Raji (cell line): ENCODE measurements at regions not wholly inside any gene's neighbourhood (a gene's known extent, or its start where the extent isn't known, plus 50 kb on each side); places are given as distances from the start of the nearest gene placed in this dataset.

Source experiments
- POLR2A ChIP-seq: IDR thresholded peaks from 2 replicates; pipeline ENCODE4 v1.6.1; 2011; ENCODE audit warnings: low read depth, low read length, control low read depth; ENCODE audit not compliant: insufficient read depth

DNA sequence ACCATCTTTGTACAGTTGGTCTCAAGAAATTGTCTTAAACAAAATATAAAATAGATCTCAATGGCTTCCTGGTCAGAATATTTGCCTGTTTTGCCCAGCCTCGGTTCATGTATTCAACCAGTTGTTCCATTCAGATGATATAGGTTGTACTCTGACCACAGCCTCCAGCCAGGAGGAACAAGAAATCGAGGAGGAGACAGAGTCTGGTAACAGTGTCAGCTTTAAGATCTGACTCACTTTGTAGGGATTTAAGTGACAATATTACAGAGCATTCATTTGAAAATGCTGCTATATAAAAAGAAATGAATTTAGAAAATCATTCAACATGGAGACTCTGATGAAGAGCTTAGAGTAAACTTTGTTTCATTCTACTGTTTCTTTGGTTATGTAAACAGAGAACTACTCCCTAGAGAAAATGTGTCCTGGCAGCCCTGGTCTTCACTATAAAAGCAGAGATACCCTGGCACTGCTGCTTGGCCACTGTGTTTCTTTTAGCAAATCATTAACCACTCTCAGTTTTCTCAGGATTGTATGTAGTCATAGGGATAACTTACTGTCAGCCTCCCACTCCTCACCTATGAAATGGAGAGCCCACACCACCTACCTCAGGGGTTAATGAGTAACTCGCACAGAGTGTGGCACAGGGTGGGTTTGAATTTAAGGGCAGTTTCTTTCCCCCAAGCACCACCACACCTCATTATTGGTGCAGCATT is 53.5 kb downstream of the PAGE2 start:
- TF ChIP-seq POLR2A: no peak

DNA sequence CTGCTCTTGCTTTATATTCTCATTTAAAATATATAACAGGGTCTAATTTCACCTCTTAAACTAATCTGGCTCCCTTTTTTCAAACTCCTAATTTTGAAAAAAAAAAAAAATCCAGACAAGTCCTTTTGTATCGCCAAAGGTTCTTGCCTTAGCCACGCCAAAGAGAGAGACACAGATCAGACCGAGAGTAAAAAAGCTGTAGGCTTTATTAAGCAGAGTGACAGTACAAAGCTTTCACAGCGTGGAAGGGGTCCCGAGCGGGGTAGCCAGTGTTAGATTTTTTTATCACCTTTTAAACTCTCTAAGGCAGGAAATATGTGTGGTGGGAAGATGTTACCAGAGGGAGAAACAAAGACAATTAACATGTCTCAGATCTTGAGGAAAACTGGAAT is 54.1 kb downstream of the PAGE2 start:
- no peak for TF ChIP-seq POLR2A

DNA sequence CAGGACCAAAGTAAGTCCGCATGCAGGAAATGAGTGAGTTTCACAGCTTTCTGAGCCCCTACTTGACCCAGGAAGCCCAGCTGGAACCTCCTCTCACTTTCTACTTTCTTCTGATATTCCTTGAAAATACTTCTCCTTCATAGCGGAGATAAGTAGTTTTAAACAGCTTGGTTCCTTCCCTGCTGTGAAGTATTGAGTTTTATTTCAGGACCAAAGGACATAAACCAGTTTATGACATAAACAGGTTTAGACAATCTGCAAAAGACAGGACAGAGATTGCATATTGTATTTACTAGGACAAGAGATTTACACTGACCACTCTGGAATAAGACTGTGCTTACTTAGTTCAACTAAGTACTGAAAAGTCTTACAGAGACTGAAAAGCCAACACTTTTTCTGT is 54.8 kb downstream of the PAGE2 start:
- TF ChIP-seq POLR2A: no peak

DNA sequence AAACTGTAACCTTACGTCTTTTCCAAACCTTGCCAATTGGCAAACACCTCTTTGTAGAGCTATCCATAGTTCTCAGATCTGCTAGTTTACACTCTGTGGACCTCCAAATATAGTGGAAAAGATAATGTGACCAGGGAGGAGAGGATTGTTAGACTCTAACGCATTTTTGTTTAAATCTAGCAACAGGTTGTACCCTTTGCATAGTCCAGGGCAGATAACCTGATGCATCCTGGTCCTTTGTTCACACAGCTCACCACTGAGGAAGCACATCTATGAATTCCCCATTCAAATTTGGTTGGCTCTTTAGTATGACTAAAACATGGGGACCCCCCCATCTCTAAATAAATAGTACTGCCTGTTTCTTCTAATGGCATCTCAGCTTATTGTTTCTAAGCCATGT is 55.9 kb downstream of the PAGE2 start:
- no peak for TF ChIP-seq POLR2A

DNA sequence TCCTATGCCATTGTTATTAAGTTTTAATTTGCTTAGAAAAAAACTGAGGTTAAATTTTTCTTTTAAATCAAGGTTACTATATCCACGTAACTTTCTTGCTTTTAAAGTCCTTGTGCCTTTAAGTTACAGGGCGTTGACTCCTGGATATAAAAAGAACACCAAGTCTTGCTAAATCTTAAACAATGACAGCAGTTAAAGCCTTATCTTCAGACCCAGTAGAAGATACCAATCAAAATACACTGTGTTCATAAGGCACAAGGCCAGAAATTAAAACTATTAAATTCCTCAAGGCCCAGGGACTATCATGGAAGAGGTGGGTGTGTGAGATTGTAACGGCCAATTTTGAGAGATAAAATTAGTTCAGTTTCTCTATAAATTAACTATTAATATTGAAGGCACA is 60.4 kb downstream of the PAGE2 start:
- no peak for TF ChIP-seq POLR2A

DNA sequence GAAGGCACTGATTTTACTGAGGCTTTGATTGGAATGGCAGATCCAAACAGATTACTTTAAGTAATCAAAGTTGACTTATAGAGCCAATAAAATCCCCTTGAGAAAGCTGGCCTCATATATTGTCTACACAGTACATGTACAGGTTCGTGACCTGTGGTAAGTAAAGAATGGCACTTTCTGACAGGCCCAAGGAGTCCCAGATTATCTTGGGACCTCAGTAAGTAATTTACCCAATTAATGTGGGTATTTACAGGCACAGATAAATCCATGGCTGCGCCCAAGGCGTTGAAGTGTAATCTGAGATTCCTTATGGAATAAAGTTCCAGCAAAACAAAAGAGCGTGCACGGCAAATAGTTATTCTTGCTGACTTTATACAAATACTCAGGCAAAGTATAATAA is 62.4 kb downstream of the PAGE2 start:
- no peak for TF ChIP-seq POLR2A

DNA sequence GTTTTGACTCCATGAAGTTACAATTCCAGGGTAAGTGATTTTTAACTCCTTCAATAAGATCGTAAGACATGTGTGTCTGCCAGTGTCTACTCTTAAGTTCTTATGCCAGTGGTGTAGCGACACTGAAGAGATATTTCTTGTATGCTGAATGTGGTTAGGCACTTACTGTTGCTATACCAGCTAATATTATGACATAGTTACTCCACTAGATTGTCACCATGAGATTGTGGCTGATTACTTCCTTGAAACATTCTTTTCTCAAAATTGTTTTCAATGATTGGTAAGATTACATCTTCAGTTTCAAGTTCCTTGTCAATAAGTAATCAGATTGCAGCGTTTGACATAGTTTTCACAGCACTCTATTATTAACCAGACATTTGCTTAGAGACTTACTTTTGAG is 60.6 kb upstream of the PAGE5 start:
- no peak for TF ChIP-seq POLR2A

DNA sequence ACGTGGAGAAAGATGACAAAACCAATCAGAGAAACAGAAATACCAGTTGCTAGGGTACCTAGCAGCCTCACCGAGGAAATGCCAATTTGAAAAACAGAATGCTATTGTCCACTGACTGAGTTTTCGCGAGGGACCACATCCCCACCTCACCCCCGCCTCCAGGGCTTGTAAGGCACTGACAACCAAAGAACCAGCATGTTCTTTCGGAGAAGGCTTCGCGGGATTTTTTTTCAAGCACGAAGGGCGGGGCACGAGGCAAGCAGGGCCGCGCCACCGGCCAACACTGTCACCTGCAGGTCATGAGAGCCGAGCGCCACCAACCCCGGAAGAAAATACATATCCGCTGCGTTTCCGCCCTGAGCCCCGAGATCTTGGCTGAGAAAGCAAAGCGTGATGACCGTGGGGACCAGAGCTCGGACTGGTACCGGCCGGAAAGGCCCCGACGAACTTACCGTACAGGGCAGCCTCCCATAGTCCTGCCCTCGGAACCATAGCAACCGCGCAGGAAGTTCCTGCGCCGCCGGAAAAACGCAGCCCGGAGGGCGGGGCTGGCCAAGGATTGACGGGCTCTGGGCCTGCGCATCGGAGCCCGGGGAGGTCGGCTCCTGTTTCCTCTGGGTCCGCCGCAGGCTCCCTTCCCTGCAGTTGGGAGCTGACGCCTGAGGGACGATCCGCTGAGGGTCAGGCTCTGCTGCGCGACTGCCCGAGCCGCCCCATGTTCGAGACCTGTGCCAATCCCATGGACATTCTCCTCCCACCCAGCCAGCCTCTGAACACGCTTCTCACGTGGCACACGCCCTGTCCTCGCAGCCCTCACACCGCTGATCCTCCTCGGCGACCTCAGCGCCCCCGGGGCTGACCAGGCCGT is 59.2 kb upstream of the PAGE5 start:
- peak; percentile 77 for TF ChIP-seq POLR2A

DNA sequence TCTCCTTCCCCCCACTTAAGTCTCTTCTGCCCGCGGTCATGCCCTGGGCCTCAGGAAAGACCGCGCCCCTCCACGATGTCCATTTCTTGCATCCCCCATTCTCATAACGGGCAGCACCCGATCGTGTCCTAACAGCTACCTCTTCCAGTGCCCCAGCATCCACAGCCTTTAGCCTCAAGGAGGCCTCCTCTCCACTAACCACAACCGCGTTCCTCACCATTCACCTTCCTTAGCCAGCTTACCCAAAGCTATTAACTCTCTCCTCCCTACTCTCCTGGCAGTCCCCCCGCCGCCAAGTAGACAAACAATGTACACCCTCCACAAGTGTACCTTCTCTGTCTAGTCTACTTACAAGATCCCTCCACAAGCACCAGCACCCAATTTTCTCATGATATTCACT is 58.6 kb upstream of the PAGE5 start:
- TF ChIP-seq POLR2A: no peak

DNA sequence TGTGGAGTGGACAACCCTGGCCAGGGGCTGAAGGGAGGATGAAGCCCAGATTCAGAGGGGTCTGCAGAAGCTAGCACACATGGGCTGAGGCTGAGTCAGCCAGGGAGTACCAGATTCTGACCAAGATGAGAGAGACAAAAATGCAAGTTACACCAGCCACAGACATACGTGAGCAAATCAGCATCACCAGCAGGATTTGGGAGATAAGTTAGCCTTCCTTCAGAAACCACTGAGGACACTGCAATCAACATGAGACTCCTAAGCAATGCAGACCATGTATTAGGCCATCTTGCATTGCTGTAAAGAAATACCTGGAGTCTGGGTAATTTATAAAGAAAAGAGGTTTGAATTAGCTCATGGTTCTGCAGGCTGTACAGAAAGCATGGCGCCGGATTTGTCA is 57.0 kb upstream of the PAGE5 start:
- TF ChIP-seq POLR2A: no peak

DNA sequence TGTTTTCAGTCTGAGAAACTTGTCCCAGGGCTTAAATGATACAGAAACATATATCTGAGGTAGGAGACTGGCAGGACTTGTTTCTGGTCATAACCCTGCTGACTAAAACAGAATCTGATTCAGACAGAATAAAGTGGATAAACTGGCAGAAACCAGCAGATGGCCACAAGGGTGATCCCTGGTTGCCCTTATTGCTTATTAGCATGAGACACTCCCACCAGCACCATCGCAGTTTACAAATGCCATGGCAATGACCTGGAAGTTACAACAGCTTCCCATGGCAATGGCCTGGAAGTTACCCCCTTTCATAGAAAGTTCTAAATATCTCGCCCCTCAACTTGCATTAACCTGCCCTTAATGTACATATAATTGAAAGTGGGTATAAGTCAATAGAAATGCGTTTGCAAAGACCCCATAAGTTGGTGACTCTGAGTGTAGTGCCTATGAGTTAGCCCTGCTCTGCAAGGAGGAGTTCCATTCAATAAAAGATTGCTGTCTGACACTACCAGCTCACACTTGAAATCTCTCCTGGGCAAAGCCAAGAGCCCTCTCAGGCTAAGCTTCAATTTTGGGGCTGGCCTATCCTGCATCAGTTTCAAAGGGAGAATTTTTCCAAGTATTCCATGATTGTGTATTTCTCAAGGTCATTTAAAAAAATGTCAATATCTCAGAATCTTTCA is 52.9 kb upstream of the PAGE5 start:
- TF ChIP-seq POLR2A: no peak

DNA sequence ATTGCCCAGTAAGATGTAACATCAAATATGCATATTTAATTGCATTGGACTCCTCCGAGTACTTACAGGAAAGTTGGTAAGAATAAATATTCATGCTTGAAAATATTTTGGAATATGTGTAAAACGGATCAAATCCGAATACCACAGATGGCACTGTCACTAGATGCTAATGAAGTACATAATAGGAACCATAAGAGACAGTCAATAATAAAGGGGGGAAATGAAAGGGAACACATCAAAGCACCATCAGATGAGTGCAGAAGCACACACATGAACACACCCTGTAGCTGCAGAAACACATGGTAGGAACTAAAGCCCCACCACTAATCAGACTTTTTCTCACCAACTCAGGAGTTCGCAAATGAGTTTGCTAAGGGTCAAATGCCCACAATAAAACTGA is 52.2 kb upstream of the PAGE5 start:
- no peak for TF ChIP-seq POLR2A

DNA sequence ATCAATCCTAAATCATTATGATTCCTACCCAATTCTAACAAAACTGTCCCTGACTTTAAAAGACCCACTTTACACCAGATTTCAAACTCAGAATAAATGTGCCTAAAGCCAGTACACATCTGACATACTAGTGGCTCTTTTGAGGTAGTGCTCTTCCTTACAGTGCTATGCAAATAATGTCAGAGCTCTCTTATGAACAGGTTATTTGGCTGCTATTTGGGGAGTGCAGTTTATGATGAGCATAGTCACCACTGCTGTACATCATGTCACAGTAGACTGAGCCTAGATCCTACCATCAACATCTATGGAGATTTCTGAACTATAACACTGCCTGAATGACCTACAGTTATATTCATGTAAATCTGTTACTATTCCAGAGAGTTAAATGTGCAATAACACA is 50.4 kb upstream of the PAGE5 start:
- TF ChIP-seq POLR2A: peak; percentile 26; the same call in 1 of the 2 replicates
